MM.1S (cell line): ENCODE measurements at regions not wholly inside any gene's neighbourhood (a gene's known extent, or its start where the extent isn't known, plus 50 kb on each side); places are given as distances from the start of the nearest gene placed in this dataset.

Experiments used
- DNase-seq: peaks from one replicate; pipeline ENCODE4 v3.0.0-alpha.2; 2015
- H2AFZ ChIP-seq: fragments of 300-600 bp; sonication (generic); 2 replicates; pipeline ENCODE4 v1.6.0; 2016; ENCODE audit warnings: antibody characterized with exemption, low read length
- H3F3A ChIP-seq: fragments of 300-600 bp; sonication (generic); 2 replicates; pipeline ENCODE4 v1.6.1; 2016; ENCODE audit warnings: mild to moderate bottlenecking, antibody characterized with exemption, low read length, moderate library complexity, mixed read lengths; ENCODE audit not compliant: insufficient read depth
- H3K27ac ChIP-seq: fragments of 300-600 bp; sonication (generic); 2 replicates; pipeline ENCODE4 v1.5.1; 2016; ENCODE audit warnings: mild to moderate bottlenecking, low read length
- H3K27me3 ChIP-seq: fragments of 300-600 bp; sonication (generic); replicated peaks from 2 replicates; pipeline ENCODE4 v1.6.0; 2016; ENCODE audit warnings: low read length; ENCODE audit not compliant: insufficient read depth
- H3K36me3 ChIP-seq: fragments of 300-600 bp; sonication (generic); replicated peaks from 2 replicates; pipeline ENCODE4 v1.6.1; 2016; ENCODE audit warnings: mild to moderate bottlenecking, low read length, mixed read lengths; ENCODE audit not compliant: insufficient read depth
- H3K4me1 ChIP-seq: fragments of 300-600 bp; sonication (generic); 2 replicates; pipeline ENCODE4 v1.6.1; 2016; ENCODE audit warnings: low read length, mixed read lengths
- H3K4me2 ChIP-seq: fragments of 300-600 bp; sonication (generic); 2 replicates; pipeline ENCODE4 v1.6.0; 2016; ENCODE audit warnings: low read depth, low read length
- H3K4me3 ChIP-seq: fragments of 300-600 bp; sonication (generic); 2 replicates; pipeline ENCODE4 v1.5.1; 2016; ENCODE audit warnings: low read length, mixed read lengths
- H3K79me2 ChIP-seq: fragments of 300-600 bp; sonication (generic); 2 replicates; pipeline ENCODE4 v1.6.1; 2016; ENCODE audit warnings: mixed run types, low read length, mixed read lengths
- H3K9ac ChIP-seq: fragments of 300-600 bp; sonication (generic); 2 replicates; pipeline ENCODE4 v1.6.1; 2016; ENCODE audit warnings: low read length, mixed read lengths
- H3K9me2 ChIP-seq: fragments of 300-600 bp; sonication (generic); replicated peaks from 2 replicates; pipeline ENCODE4 v1.6.1; 2016; ENCODE audit warnings: mild to moderate bottlenecking, low read length, mixed read lengths; ENCODE audit not compliant: insufficient read depth
- H3K9me3 ChIP-seq: fragments of 300-600 bp; sonication (generic); replicated peaks from 2 replicates; pipeline ENCODE4 v1.6.1; 2016; ENCODE audit warnings: mild to moderate bottlenecking, low read length, mixed read lengths; ENCODE audit not compliant: insufficient read depth
- H4K20me1 ChIP-seq: fragments of 300-600 bp; sonication (generic); 2 replicates; pipeline ENCODE4 v1.6.1; 2016; ENCODE audit warnings: mild to moderate bottlenecking, low read length, moderate library complexity, mixed read lengths; ENCODE audit not compliant: insufficient read depth
- CTCF ChIP-seq: fragments of 300-600 bp; sonication (generic); IDR thresholded peaks from 2 replicates; pipeline ENCODE4 v1.5.1; 2016; ENCODE audit warnings: antibody characterized with exemption, low read length, mixed read lengths
- EZH2 ChIP-seq: fragments of 300-600 bp; sonication (generic); optimal IDR thresholded peaks from 2 replicates; pipeline ENCODE3; 2017; ENCODE audit warnings: low read depth, mild to moderate bottlenecking, antibody characterized with exemption, low read length, mixed read lengths
- EZH2phosphoT487 ChIP-seq: fragments of 300-600 bp; sonication (generic); IDR thresholded peaks from 2 replicates; pipeline ENCODE4 v1.6.1; 2018; ENCODE audit warnings: antibody characterized with exemption, low read length

- Histone ChIP-seq H3K27ac (no peak overlapping the region), H3K9me2 (no peaks in the 10 kb centered on the region), H2AFZ (no peak overlapping the region), H3K4me3 (no peak overlapping the region), H3K4me2 (no peak overlapping the region), H3K9me3 (no peaks in the 10 kb centered on the region), H3K4me1 (no peaks in the 10 kb centered on the region), H3F3A (no peaks in the 10 kb centered on the region), H3K36me3 (no peaks in the 10 kb centered on the region), H3K79me2 (no peaks in the 10 kb centered on the region), H4K20me1 (no peaks in the 10 kb centered on the region), H3K9ac (no peak overlapping the region), H3K27me3 (no peaks in the 10 kb centered on the region)
- TF ChIP-seq EZH2 = no peak
- TF ChIP-seq CTCF = no peak
- TF ChIP-seq EZH2phosphoT487 = no peak
- no peak for DNase-seq
These were observed 110.9 kb upstream of the B3GAT1 start for GRCh38 chr11:134522782-134523570.

GRCh38 chr11:134521452-134522289, 109.6 kb upstream of the B3GAT1 start:
- Histone ChIP-seq H3K4me3 (no peak overlapping the region), H3K27ac (no peak overlapping the region), H4K20me1 (no peaks in the 10 kb centered on the region), H3K4me2 (no peak overlapping the region), H3K27me3 (no peaks in the 10 kb centered on the region), H2AFZ (no peak overlapping the region), H3K79me2 (no peaks in the 10 kb centered on the region), H3K9me3 (no peaks in the 10 kb centered on the region), H3F3A (no peaks in the 10 kb centered on the region), H3K36me3 (no peaks in the 10 kb centered on the region), H3K9ac (no peak overlapping the region), H3K4me1 (no peaks in the 10 kb centered on the region), H3K9me2 (no peaks in the 10 kb centered on the region)
- TF ChIP-seq CTCF = no peak
- no peak for TF ChIP-seq EZH2
- no peak for TF ChIP-seq EZH2phosphoT487
- DNase-seq = no peak

GRCh38 chr11:134521001-134521400, 109.0 kb upstream of the B3GAT1 start:
- no peaks in the 10 kb centered on the region for H3K9me2 ChIP-seq

More at GRCh38 chr11:134521001-134521400, 109.0 kb upstream of the B3GAT1 start:
- Histone ChIP-seq H3K79me2 (no peaks in the 10 kb centered on the region), H3F3A (no peaks in the 10 kb centered on the region), H4K20me1 (no peaks in the 10 kb centered on the region), H3K36me3 (no peaks in the 10 kb centered on the region), H3K4me3 (no peak overlapping the region), H3K4me1 (no peaks in the 10 kb centered on the region), H2AFZ (no peak overlapping the region), H3K27ac (no peak overlapping the region), H3K27me3 (no peaks in the 10 kb centered on the region), H3K9ac (no peak overlapping the region), H3K4me2 (no peak overlapping the region), H3K9me3 (no peaks in the 10 kb centered on the region)
- TF ChIP-seq CTCF (no peak), EZH2phosphoT487 (no peak), EZH2 (no peak)
- DNase-seq = no peak
